Activated T-cell treated with anti-CD3 and anti-CD28 coated beads, Interleukin-2, amount 50 U/mL, for 72 hours (primary cell): ENCODE measurements at regions not wholly inside any gene's neighbourhood (a gene's known extent, or its start where the extent isn't known, plus 50 kb on each side); places are given as distances from the start of the nearest gene placed in this dataset.
A peak's percentile ranks its signal among the peaks of the same experiment; 100 is the strongest.

Experiments
- ATAC-seq, 2 donors: fragments of 150-1000 bp; cut with Tn5 transposase; replicated peaks in 1 of 2; 2 replicates each; pipeline ENCODE4 v1.10.0; 2021; ENCODE audit warnings: moderate library complexity in 2 of 2, mild to moderate bottlenecking in 1 of 2
- DNase-seq, 2 donors: peaks; one replicate each; pipeline ENCODE4 v3.0.0; 2021 to 2022; ENCODE audit warnings: mixed read lengths in 1 of 2
- H3K27ac Mint-ChIP-seq: one replicate; pipeline ENCODE4 v1.8.0; 2022; ENCODE audit warnings: mild to moderate bottlenecking, moderate library complexity, mixed read lengths
- H3K27me3 Mint-ChIP-seq: one replicate; pipeline ENCODE4 v1.8.0; 2022; ENCODE audit warnings: low read depth, mixed read lengths
- H3K36me3 Mint-ChIP-seq, 2 donors: one replicate each; pipeline ENCODE4 v1.8.0; 2022; ENCODE audit warnings: mixed read lengths in 2 of 2, mild to moderate bottlenecking in 1 of 2; ENCODE audit not compliant: insufficient read depth in 2 of 2
- H3K4me1 Mint-ChIP-seq: one replicate; pipeline ENCODE4 v1.8.0; 2022; ENCODE audit warnings: low read depth, mixed read lengths
- H3K4me3 Mint-ChIP-seq, 2 donors: one replicate each; pipeline ENCODE4 v1.8.0; 2022; ENCODE audit warnings: mild to moderate bottlenecking in 2 of 2, mixed read lengths in 2 of 2, moderate library complexity in 2 of 2
- H3K9me3 Mint-ChIP-seq, 2 donors: one replicate each; pipeline ENCODE4 v1.8.0; 2022; ENCODE audit warnings: mixed read lengths in 2 of 2

DNA sequence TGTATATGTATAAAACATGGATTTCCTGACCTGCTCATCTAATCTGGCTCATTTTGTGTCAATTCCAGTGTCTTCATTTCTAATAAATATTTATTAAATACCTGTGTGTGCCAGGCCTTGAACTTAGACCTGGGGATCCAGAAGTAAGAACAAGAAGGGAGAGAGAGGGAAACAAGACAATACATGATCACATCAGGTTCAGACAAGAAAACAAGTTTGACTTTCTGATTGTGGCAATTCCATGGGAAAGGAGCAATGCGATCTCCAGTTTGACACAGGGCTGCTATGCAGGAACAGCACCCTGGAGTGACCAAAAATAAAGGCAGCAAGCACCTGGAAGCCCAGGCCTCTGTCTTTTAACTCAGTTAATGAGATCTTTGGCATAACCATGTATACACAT, 198.1 kb upstream of the ACTBL2 start:
- Mint-ChIP-seq H3K27me3 (peaks cover 27% of the 10 kb centered on the region), H3K4me1 (no peaks in the 10 kb centered on the region), H3K36me3 (no peaks in the 10 kb centered on the region), H3K27ac (no peak overlapping the region), H3K9me3 (no peaks in the 10 kb centered on the region), H3K4me3 (no peak overlapping the region)
- DNase-seq: no peak
- no peak for ATAC-seq

DNA sequence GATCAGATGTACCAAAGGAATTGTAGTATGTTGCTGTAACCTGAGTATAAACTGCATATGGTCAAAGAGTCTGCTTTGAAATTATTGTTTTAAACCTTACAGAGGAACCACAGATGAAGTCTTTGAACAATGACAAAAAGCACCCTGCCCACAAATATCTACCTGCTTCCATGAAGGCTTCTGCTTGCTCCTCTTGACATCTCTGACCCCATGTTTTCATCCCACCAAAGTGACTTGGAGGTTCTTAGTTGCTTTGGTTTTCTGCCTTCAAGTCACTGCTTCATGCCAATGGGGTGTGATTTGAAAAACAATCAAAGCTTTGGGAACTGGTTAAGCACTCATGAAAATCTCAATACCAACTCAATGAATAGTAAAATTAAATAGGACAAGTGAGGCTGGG, 194.6 kb upstream of the ACTBL2 start:
- Mint-ChIP-seq H3K27ac (no peak overlapping the region), H3K27me3 (peaks cover 36% of the 10 kb centered on the region), H3K9me3 (no peaks in the 10 kb centered on the region), H3K36me3 (no peaks in the 10 kb centered on the region), H3K4me3 (no peak overlapping the region), H3K4me1 (no peaks in the 10 kb centered on the region)
- ATAC-seq (no peak), DNase-seq (no peak)

DNA sequence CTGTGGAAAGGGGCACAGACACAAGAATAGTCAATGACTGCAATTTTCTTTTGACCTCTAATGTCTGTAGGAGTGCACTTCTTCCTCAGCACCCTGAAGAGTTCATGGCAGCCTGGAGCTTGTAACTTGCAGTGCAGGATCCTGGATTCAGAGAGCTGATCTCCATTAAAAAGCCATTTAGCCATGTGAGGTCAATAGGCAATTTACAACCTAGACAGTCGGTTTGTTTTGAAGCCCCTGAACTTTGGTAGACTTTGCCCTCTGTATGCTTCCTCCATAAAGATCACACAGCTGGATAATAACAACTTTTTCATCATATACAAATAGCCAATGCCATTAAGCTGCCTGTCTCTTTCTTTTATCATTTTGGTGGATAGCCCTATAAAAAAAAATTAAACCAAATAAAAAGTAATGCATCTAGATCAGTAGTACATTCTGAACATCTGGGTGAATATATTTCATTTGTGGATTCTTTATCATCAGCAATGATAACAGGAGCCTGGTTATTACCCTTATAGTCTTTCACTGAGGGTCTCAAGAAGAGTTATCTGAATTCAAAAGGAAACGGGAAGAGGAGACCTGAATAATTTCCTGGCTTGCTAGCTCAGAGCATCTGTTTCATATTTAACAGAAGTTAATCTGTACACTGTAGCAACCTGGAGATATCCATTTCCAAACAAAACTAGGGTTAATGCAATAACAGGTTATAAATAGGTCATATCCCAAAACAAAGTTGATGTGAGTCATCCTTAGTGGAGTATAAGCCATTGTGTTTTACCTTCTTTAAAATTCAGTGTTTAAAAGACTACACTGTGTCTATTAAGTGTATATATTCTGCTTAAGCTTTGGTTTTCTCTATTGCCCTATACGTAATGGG, 193.8 kb upstream of the ACTBL2 start:
- Mint-ChIP-seq H3K4me3 (no peak overlapping the region), H3K27me3 (peaks cover 39% of the 10 kb centered on the region), H3K4me1 (no peaks in the 10 kb centered on the region), H3K9me3 (no peaks in the 10 kb centered on the region), H3K36me3 (no peaks in the 10 kb centered on the region), H3K27ac (no peak overlapping the region)
- ATAC-seq (no peak), DNase-seq (no peak)

DNA sequence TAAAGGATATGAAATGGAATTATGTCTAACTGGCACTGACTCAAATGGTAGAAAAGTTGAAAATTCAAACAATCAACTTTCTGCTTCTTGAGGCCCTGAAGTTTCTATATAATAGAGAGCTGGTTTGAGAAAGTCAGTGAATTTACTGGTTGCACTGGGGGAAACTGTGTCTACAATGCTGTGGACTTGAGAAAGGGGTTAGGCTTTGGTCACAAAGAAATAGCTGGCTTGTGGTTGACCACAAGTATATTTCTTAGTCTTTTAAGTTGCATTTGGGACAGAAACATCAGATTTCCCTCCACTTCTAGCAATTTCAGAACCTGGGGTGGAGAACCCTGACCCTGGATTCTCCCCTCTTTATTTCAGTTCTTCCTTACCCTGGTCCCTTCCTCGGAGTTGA, 192.6 kb upstream of the ACTBL2 start:
- no peak for ATAC-seq
- DNase-seq: no peak
- no peaks in the 10 kb centered on the region for H3K4me1 Mint-ChIP-seq
- no peaks in the 10 kb centered on the region for H3K36me3 Mint-ChIP-seq
- no peak overlapping the region for H3K4me3 Mint-ChIP-seq
- peaks cover 43% of the 10 kb centered on the region for H3K27me3 Mint-ChIP-seq
- no peak overlapping the region for H3K27ac Mint-ChIP-seq
- no peaks in the 10 kb centered on the region for H3K9me3 Mint-ChIP-seq

DNA sequence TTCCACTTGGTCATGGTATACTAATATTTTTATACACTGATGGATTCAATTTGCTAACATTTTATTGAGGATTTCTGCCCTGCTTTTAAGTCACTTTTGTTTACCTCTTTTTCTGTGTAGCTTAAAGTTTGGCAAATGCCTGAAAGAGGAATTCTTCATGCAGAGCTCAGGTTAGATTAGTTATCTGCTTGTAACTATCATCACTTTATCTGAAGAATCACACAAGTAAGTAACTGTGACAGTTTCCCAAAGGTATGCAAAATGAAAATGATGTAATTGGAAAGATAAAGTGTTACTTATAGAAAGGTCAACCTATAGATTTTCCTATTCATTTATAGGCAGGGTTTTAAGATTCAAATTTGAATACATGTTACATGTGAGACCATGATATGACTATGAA, 188.8 kb upstream of the ACTBL2 start:
- DNase-seq (no peak), ATAC-seq (no peak)
- H3K36me3 Mint-ChIP-seq: no peaks in the 10 kb centered on the region
- H3K4me1 Mint-ChIP-seq: no peaks in the 10 kb centered on the region
- H3K27me3 Mint-ChIP-seq: peaks cover 16% of the 10 kb centered on the region
- H3K9me3 Mint-ChIP-seq: no peaks in the 10 kb centered on the region
- H3K27ac Mint-ChIP-seq: no peak overlapping the region
- H3K4me3 Mint-ChIP-seq: no peak overlapping the region

DNA sequence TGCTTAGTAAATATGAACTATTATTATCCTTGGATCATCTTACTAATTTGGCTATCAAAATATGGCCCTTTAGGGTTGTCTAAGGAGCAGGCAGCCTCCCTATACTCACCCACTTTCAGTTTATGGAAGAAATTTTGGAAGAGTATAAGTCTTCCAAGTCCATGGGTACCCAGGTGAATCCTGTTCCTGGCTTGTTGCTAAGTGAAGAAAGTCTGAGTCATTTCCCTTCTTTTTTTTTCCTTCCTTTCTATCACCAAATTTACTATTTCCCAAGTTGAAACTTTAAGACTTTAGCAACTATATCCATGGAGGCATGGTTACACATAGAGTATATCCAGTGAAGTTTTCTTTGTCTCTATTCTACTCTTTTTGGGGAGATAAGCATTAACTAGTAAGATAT, 184.0 kb upstream of the ACTBL2 start:
- Mint-ChIP-seq H3K36me3 (no peaks in the 10 kb centered on the region), H3K27ac (no peak overlapping the region), H3K4me3 (no peak overlapping the region), H3K27me3 (peaks cover 5% of the 10 kb centered on the region), H3K4me1 (no peaks in the 10 kb centered on the region), H3K9me3 (no peaks in the 10 kb centered on the region)
- ATAC-seq (no peak), DNase-seq (no peak)

DNA sequence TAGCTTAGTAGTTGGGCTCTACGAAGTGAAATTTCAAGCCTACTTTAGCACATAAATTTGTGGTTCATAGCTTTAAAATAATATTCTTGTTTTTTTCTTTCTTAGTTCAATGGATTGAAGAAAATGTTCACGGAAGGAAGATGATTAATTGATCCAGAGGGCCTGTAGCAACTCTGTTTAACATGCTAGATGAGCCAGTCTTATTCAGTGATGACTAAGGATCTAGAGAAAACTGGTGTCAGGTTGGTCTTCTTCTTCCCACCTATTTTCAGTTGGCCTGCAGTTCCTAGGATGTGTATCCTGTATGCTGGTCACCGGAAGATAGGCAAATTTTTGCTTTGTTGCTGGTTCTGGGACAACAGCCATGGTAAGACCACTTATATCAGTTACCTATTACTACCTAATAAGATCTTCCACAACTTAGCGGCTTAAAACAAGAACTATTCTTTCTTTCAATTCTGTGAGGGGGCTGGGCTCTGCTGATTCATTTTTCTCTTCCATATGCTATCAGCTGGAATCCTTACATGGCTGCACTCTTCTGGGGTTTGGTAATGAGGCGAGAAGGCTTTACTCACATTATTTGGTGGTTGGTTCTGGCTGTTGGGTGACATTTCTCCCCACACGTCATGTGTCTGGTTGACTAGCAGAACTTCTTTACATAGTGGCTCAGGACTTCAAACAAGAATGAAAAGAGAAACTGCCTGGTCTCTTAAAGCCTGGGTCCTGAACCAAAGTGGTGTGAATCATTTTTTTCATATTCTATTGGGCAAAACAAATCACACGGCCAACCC, 182.7 kb upstream of the ACTBL2 start:
- Mint-ChIP-seq H3K4me3 (no peak overlapping the region), H3K36me3 (no peaks in the 10 kb centered on the region), H3K9me3 (no peaks in the 10 kb centered on the region), H3K27ac (no peak overlapping the region), H3K27me3 (no peaks in the 10 kb centered on the region), H3K4me1 (no peaks in the 10 kb centered on the region)
- DNase-seq (no peak), ATAC-seq (peak in 1 of 2 donors; percentile 41)

DNA sequence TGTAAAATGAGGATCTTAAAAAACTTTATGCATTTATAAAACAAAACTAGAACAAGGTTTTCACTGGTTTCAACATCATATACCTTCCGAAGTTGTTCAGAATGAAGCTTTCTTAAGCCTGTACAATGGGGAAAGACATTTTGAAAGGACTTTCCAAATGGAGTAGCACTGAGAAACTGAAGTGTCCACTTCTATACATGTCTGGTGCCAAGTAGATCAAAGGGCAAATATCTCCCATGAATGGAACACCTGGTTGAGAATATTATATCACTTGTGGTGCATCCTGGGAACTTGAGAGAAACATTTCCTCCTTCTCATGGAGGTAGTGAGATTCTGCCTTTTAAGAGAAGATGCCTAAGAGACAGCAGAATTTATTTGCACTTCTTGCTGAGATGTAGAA, 182.1 kb upstream of the ACTBL2 start:
- Mint-ChIP-seq H3K36me3 (no peaks in the 10 kb centered on the region), H3K4me1 (no peaks in the 10 kb centered on the region)
- DNase-seq: no peak

DNA sequence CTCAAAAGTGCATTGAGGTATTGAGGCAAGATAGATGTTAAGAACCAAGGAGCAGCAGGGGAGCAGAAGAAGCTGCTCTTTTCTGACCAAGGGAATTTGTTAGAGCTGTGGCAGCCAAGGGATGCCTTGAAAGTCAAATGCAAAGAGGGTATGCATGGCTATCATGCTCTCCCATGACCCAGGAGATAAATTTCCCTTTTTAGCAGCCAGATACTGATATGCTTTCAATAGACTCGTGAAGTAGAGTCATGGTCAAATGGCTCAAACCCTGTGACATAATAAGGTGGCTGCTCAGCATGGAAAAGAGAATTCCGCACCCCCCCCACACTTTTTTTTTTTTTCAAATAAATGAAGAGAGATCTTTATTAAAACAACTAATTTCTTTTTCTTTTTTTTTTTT, 180.9 kb upstream of the ACTBL2 start:
- Mint-ChIP-seq H3K4me1 (no peaks in the 10 kb centered on the region), H3K27me3 (no peaks in the 10 kb centered on the region), H3K9me3 (no peaks in the 10 kb centered on the region), H3K27ac (no peak overlapping the region), H3K36me3 (no peaks in the 10 kb centered on the region), H3K4me3 (no peak overlapping the region)
- ATAC-seq (no peak), DNase-seq (no peak)

More for the DNA sequence above, 182.1 kb upstream of the ACTBL2 start:
- H3K9me3 Mint-ChIP-seq: no peaks in the 10 kb centered on the region
- no peaks in the 10 kb centered on the region for H3K27me3 Mint-ChIP-seq
- no peak overlapping the region for H3K27ac Mint-ChIP-seq
- no peak for ATAC-seq
- no peak overlapping the region for H3K4me3 Mint-ChIP-seq

DNA sequence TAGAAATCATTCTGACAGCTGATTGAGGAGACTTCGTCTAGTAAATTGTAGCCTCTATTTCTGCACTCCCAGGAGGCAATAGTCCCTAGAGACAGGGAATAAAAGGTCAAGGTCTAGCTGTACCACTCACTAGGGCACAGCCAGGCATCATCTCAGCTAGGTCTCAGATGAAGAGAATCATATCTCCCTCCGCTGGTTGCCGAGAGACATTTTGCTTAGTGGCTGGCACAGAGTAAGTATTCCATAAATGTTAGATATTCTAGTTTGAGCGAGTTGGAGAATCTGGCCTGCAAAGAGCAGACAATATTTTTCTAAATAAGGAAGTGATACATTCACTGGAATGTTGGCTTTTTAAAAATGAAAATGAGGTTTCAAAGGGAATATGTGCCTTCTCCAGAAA, 180.4 kb upstream of the ACTBL2 start:
- Mint-ChIP-seq H3K4me3 (no peak overlapping the region), H3K4me1 (no peaks in the 10 kb centered on the region), H3K9me3 (no peaks in the 10 kb centered on the region), H3K27me3 (no peaks in the 10 kb centered on the region), H3K27ac (no peak overlapping the region), H3K36me3 (no peaks in the 10 kb centered on the region)
- no peak for DNase-seq
- ATAC-seq: no peak

DNA sequence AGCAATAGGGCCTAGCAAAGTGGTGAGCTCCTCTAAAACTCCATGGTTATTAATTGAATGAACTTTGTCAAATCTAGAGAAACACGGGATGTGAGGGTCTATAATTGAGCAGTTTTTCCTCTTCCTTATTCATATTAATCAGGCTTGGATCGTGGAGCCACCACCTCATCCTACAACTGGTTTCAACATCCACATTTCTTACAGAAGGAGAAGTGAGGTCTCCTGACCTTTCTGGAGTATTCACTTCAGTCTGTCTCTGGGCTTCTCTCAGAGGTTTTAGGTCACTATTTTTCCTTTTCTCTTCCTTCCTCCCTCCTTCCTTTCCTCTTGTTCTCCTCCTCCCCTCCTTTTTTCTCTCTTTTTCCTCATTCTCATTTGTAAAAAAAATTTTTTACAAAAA, 177.3 kb upstream of the ACTBL2 start:
- Mint-ChIP-seq H3K4me3 (no peak overlapping the region), H3K36me3 (no peaks in the 10 kb centered on the region), H3K27me3 (no peaks in the 10 kb centered on the region), H3K27ac (no peak overlapping the region), H3K4me1 (no peaks in the 10 kb centered on the region), H3K9me3 (no peaks in the 10 kb centered on the region)
- no peak for ATAC-seq
- no peak for DNase-seq

DNA sequence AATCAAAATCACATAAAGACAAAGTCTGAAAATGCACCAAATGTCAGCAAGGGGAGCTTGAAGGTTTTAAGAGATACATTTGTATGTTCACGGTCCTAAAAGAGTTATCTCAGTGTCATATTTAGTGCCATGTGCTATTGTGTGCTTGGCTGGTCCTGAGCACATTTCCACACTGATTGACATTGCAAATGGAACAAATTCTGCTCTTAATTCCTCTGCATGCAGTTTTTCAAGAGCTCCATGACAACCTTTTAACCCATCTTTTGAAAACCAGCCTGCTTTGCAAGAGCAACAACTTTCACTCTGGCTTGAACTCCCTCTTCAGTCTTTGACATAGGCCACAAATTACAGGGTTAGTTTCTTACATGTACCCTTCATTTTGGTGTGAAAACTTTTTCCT, 175.4 kb upstream of the ACTBL2 start:
- no peaks in the 10 kb centered on the region for H3K27me3 Mint-ChIP-seq

DNA sequence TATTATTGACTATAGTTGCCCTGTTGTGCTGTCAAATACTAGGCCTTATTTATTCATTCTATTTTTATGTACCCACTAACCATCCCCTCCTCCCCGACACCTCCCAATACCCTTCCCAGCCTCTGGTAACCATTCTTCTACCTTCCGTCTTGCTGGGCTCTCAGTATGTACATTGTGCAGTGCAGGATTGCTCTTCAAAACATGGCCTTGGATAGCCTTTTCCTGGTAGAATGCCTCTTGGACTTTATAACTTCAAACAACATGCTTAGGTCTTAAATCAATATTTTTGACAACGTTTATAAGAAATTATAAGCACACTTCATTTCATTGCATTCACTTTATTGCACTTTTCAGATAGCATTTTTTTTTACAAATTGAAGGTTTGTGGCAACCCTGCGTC, 172.6 kb upstream of the ACTBL2 start:
- DNase-seq (no peak), ATAC-seq (no peak)
- Mint-ChIP-seq H3K36me3 (peaks cover 0 to under 1% of the 10 kb centered on the region in 2 donors), H3K27ac (no peak overlapping the region), H3K4me1 (no peaks in the 10 kb centered on the region), H3K4me3 (no peak overlapping the region), H3K9me3 (no peaks in the 10 kb centered on the region), H3K27me3 (peaks cover under 1% of the 10 kb centered on the region)

More for the DNA sequence above, 175.4 kb upstream of the ACTBL2 start:
- DNase-seq (no peak), ATAC-seq (no peak)
- Mint-ChIP-seq H3K36me3 (no peaks in the 10 kb centered on the region), H3K27ac (no peak overlapping the region), H3K4me3 (no peak overlapping the region), H3K4me1 (no peaks in the 10 kb centered on the region), H3K9me3 (no peaks in the 10 kb centered on the region)
